GM21526 (cell line): ENCODE measurements at regions not wholly inside any gene's neighbourhood (a gene's known extent, or its start where the extent isn't known, plus 50 kb on each side); places are given as distances from the start of the nearest gene placed in this dataset.

Experiments used
- ATAC-seq: cut with Tn5 transposase; IDR thresholded peaks from one replicate; pipeline ENCODE4 v1.9.1; 2021; ENCODE audit warnings: moderate library complexity; ENCODE audit not compliant: unreplicated experiment, low FRiP score

DNA sequence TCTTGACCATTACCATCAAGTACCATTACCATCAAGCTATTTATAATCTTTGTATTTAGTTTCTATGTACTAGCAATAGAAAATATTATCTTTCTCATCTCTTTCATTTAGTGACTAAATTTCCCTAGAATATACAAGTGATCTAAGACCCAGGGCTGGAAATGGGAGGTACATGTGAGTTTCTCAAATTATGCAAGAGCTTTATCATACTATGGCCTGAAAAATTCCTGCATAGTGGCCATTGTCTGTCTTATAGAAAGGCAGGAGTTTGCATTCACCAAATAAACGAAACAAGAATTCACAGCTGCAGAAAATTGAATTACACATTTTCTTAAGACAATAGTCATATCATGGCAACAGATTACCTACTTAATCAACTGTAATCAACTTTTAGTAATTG, 50.7 kb upstream of the HDAC9 start:
- ATAC-seq, result no peak

DNA sequence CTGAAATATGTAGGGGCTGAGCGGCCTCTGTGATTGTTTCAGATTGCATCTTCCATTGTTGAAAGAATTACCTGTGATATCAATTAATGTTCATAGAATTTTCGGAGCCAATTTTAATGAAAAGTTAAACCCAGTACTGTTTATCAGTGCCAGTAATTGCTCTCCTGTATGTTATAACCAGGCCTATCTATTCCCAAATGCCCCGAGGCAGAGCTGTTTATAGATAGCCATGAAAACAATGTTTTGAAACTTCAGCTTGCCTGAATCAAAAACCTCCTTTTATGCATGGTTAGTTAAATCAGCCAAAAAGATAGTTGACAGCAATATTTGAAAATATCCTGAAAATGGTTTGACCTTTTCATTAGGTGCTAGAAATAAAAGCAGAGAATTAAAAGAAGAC, 50.1 kb upstream of the HDAC9 start:
- no peak for ATAC-seq
